Memory B cell (primary cell): ENCODE measurements at regions not wholly inside any gene's neighbourhood (a gene's known extent, or its start where the extent isn't known, plus 50 kb on each side); places are given as distances from the start of the nearest gene placed in this dataset.
"Not testable (repeated sequence)": the region's sequence is repeated elsewhere in the genome, so short reads cannot be mapped to it uniquely, and the experiment has no call there.

Experiments
- ATAC-seq: fragments of 150-1000 bp; cut with Tn5 transposase; 2 replicates; pipeline ENCODE4 v1.10.0; 2021; ENCODE audit warnings: low read depth, mild to moderate bottlenecking, moderate library complexity
- DNase-seq, 2 donors: peaks; one replicate each; pipeline ENCODE4 v3.0.0; 2022; ENCODE audit warnings: low spot score in 2 of 2
- H3K27ac Mint-ChIP-seq: one replicate; pipeline ENCODE4 v1.8.0; 2022; ENCODE audit warnings: mild to moderate bottlenecking, moderate library complexity, mixed read lengths
- H3K27me3 Mint-ChIP-seq: one replicate; pipeline ENCODE4 v1.8.0; 2022; ENCODE audit warnings: mixed read lengths
- H3K36me3 Mint-ChIP-seq: one replicate; pipeline ENCODE4 v1.8.0; 2022; ENCODE audit warnings: mild to moderate bottlenecking, mixed read lengths
- H3K4me1 Mint-ChIP-seq: one replicate; pipeline ENCODE4 v1.8.0; 2022; ENCODE audit warnings: mixed read lengths
- H3K4me3 Mint-ChIP-seq: one replicate; pipeline ENCODE4 v1.8.0; 2022; ENCODE audit warnings: mild to moderate bottlenecking, moderate library complexity, mixed read lengths
- H3K9me3 Mint-ChIP-seq: one replicate; pipeline ENCODE4 v1.8.0; 2022; ENCODE audit warnings: mixed read lengths

GRCh38 chr14:40374221-40374620 lies 942.0 kb upstream of the FBXO33 start:
- H3K4me1 Mint-ChIP-seq: no peaks in the 10 kb centered on the region
- no peaks in the 10 kb centered on the region for H3K36me3 Mint-ChIP-seq
- no peaks in the 10 kb centered on the region for H3K27me3 Mint-ChIP-seq
- H3K27ac Mint-ChIP-seq: no peak overlapping the region
- H3K9me3 Mint-ChIP-seq: peaks cover 4% of the 10 kb centered on the region
- ATAC-seq: no peak
- no peak overlapping the region for H3K4me3 Mint-ChIP-seq
- no peak for DNase-seq

- H3K4me3 Mint-ChIP-seq: no peak overlapping the region
- H3K4me1 Mint-ChIP-seq: no peaks in the 10 kb centered on the region
- no peaks in the 10 kb centered on the region for H3K36me3 Mint-ChIP-seq
- H3K27ac Mint-ChIP-seq: no peak overlapping the region
- H3K9me3 Mint-ChIP-seq: peaks cover 4% of the 10 kb centered on the region
- no peak for DNase-seq
- no peak for ATAC-seq
- H3K27me3 Mint-ChIP-seq: no peaks in the 10 kb centered on the region
Observed at GRCh38 chr14:40371011-40371410, 938.8 kb upstream of the FBXO33 start.

DNA sequence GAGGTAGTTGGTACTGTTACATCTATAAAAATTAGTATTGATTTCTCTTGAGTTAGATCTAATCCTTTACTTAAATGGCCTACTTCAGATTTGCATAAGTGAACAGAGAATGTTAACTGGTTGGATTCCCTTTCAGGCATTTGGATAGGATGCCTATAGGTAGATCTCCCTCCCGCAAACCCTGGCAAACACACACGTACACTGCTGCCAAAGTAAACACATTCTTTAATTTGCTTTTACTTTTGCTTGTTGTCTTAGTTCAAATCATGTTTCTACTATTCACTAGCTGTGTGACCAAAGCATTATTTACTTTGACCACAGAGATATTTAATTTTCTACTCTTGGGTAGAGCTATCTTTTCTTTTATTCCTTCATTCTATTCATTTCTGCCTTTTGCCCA lies 936.1 kb upstream of the FBXO33 start:
- no peaks in the 10 kb centered on the region for H3K36me3 Mint-ChIP-seq
- H3K27me3 Mint-ChIP-seq: no peaks in the 10 kb centered on the region
- DNase-seq: no peak
- no peak overlapping the region for H3K27ac Mint-ChIP-seq
- no peak for ATAC-seq
- peaks cover 5% of the 10 kb centered on the region for H3K9me3 Mint-ChIP-seq
- H3K4me1 Mint-ChIP-seq: no peaks in the 10 kb centered on the region
- H3K4me3 Mint-ChIP-seq: no peak overlapping the region

GRCh38 chr14:40367717-40368116 lies 935.5 kb upstream of the FBXO33 start:
- no peaks in the 10 kb centered on the region for H3K27me3 Mint-ChIP-seq
- no peak overlapping the region for H3K27ac Mint-ChIP-seq
- ATAC-seq (no peak), DNase-seq (no peak)
- H3K36me3 Mint-ChIP-seq: no peaks in the 10 kb centered on the region
- no peak overlapping the region for H3K4me3 Mint-ChIP-seq
- H3K9me3 Mint-ChIP-seq: peaks cover 7% of the 10 kb centered on the region
- no peaks in the 10 kb centered on the region for H3K4me1 Mint-ChIP-seq

DNA sequence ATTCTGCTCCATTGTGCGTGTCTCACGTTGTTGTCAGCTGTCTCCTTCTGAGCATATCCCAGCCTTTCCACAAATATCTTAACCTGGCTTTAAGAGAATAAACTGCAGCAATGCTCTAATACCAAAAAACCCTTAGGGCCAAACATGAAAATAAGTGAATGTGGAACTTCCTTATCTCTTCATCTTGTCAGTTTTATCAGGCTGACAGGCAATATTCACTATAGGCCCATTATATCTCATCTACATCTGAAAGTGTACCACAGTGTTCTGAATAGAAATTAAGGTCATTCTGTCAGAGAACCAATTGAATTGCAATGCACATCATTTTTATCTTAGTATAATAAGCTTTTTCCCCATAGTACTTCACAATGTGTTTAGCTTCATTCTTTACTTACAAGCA lies 933.1 kb upstream of the FBXO33 start:
- no peak for DNase-seq
- Mint-ChIP-seq H3K9me3 (peaks cover 4% of the 10 kb centered on the region), H3K4me1 (no peaks in the 10 kb centered on the region), H3K27ac (no peak overlapping the region), H3K27me3 (no peaks in the 10 kb centered on the region), H3K4me3 (no peak overlapping the region), H3K36me3 (no peaks in the 10 kb centered on the region)
- no peak for ATAC-seq

DNA sequence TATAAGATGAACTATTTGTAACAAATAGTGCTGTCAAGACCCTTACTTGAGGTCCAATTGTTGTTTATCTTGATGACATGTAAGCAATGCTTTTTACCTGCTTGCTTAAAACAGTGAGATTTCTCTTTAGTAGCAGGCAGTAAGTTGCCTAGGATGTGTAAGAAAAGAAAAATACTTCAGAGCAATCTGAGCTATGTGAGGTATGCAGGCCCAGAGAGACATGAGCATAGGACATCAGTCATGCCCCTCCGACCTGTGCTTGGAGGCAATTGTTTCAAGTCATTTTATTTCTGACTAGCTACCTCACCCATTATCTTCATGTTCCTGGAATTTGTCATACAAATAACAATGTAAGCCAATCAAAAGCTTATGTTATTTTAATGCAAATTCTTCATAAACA lies 930.6 kb upstream of the FBXO33 start:
- ATAC-seq (no peak), DNase-seq (no peak)
- H3K4me1 Mint-ChIP-seq: no peaks in the 10 kb centered on the region
- no peak overlapping the region for H3K4me3 Mint-ChIP-seq
- H3K27ac Mint-ChIP-seq: no peak overlapping the region
- H3K36me3 Mint-ChIP-seq: no peaks in the 10 kb centered on the region
- H3K9me3 Mint-ChIP-seq: peaks cover 4% of the 10 kb centered on the region
- no peaks in the 10 kb centered on the region for H3K27me3 Mint-ChIP-seq

DNA sequence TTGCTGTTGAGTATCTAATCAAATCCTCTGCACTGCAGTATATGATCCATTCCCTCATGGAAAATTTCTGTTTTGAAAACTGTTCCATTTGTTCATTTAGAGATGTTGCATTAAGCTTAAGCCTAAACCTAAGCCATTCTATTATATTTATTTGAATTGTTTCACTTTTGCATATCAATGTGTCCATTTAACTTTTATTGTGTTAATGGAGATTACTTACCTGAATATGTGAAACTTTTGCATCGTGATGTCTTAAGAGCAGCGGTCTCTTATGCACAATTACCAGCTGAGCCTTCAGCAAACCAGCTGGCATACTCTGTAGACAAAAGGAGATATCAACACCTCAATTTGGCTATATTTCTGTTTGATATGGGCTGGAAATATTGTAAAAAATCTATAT lies 922.5 kb upstream of the FBXO33 start:
- Mint-ChIP-seq H3K4me3 (no peak overlapping the region), H3K9me3 (peaks cover 2% of the 10 kb centered on the region), H3K4me1 (no peaks in the 10 kb centered on the region), H3K36me3 (no peaks in the 10 kb centered on the region), H3K27me3 (no peaks in the 10 kb centered on the region), H3K27ac (no peak overlapping the region)
- DNase-seq (no peak), ATAC-seq (no peak)

GRCh38 chr14:40348104-40348503 lies 915.9 kb upstream of the FBXO33 start:
- H3K36me3 Mint-ChIP-seq, H3K4me1 Mint-ChIP-seq, H3K4me3 Mint-ChIP-seq, H3K27me3 Mint-ChIP-seq, ATAC-seq, H3K9me3 Mint-ChIP-seq, H3K27ac Mint-ChIP-seq, DNase-seq: not testable (repeated sequence)

- no peak for ATAC-seq
- no peak for DNase-seq
- Mint-ChIP-seq H3K9me3 (no peaks in the 10 kb centered on the region), H3K4me1 (no peaks in the 10 kb centered on the region), H3K27me3 (peaks cover 1% of the 10 kb centered on the region), H3K4me3 (no peak overlapping the region), H3K36me3 (no peaks in the 10 kb centered on the region), H3K27ac (no peak overlapping the region)
Observed at GRCh38 chr14:40347675-40348074, 915.4 kb upstream of the FBXO33 start.

- ATAC-seq (no peak), DNase-seq (no peak)
- no peaks in the 10 kb centered on the region for H3K4me1 Mint-ChIP-seq
- H3K4me3 Mint-ChIP-seq: no peak overlapping the region
- H3K36me3 Mint-ChIP-seq: no peaks in the 10 kb centered on the region
- H3K27ac Mint-ChIP-seq: no peak overlapping the region
- H3K27me3 Mint-ChIP-seq: peaks cover 1% of the 10 kb centered on the region
- no peaks in the 10 kb centered on the region for H3K9me3 Mint-ChIP-seq
Observed at GRCh38 chr14:40346275-40346674, 914.0 kb upstream of the FBXO33 start.

- no peak overlapping the region for H3K4me3 Mint-ChIP-seq
- H3K4me1 Mint-ChIP-seq: no peaks in the 10 kb centered on the region
- peaks cover 1% of the 10 kb centered on the region for H3K27me3 Mint-ChIP-seq
- no peak for ATAC-seq
- H3K36me3 Mint-ChIP-seq: no peaks in the 10 kb centered on the region
- H3K27ac Mint-ChIP-seq: no peak overlapping the region
- DNase-seq: no peak
- no peaks in the 10 kb centered on the region for H3K9me3 Mint-ChIP-seq
Observed at GRCh38 chr14:40345334-40345733, 913.1 kb upstream of the FBXO33 start.

DNA sequence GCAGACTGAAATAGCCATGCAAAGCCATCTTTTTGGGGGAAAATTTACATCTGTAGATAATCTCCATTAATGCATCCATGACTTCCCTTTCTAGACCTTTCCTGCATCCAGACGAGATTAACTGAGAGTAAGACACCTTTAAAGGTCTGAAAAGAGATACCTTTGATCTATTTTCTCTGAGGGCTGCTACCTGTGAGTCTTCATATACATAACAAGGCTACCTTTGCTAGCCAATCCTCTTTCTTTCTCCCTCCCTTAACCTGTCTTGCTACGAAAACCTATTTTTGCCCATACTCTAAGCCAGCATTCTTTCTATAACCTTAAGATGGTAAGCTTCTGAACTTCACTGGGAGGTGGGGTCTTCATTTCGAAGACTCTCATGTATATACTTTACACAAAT lies 908.5 kb upstream of the FBXO33 start:
- no peaks in the 10 kb centered on the region for H3K27me3 Mint-ChIP-seq
- no peak overlapping the region for H3K4me3 Mint-ChIP-seq
- DNase-seq (no peak), ATAC-seq (no peak)
- H3K9me3 Mint-ChIP-seq: no peaks in the 10 kb centered on the region
- no peak overlapping the region for H3K27ac Mint-ChIP-seq
- H3K4me1 Mint-ChIP-seq: no peaks in the 10 kb centered on the region
- no peaks in the 10 kb centered on the region for H3K36me3 Mint-ChIP-seq

DNA sequence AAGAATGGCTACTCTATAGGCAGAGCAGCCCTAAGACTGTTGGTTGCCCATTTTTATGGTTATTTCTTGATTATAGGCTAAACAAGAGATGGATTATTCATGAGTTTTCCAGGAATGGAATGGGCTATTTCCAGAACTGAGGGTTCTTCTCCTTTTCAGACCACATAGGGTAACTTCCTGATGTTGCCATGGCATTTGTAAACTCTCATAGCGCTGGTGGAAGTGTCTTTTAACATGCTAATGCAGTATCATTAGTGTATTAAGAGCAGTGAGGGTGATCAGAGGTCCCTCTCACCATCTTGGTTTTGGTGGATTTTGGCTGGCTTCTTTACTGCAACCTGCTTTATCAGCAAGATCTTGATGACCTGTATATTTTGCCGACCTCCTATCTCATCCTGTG lies 904.6 kb upstream of the FBXO33 start:
- no peak for ATAC-seq
- H3K9me3 Mint-ChIP-seq: peaks cover 4% of the 10 kb centered on the region
- no peak overlapping the region for H3K4me3 Mint-ChIP-seq
- H3K27me3 Mint-ChIP-seq: no peaks in the 10 kb centered on the region
- H3K4me1 Mint-ChIP-seq: no peaks in the 10 kb centered on the region
- H3K27ac Mint-ChIP-seq: no peak overlapping the region
- DNase-seq: no peak
- no peaks in the 10 kb centered on the region for H3K36me3 Mint-ChIP-seq

- H3K36me3 Mint-ChIP-seq, DNase-seq, H3K27ac Mint-ChIP-seq, H3K9me3 Mint-ChIP-seq, H3K27me3 Mint-ChIP-seq, H3K4me3 Mint-ChIP-seq, ATAC-seq, H3K4me1 Mint-ChIP-seq: not testable (repeated sequence)
Observed at GRCh38 chr14:40326519-40326918, 894.3 kb upstream of the FBXO33 start.

GRCh38 chr14:40318211-40318719 lies 886.0 kb upstream of the FBXO33 start:
- H3K27ac Mint-ChIP-seq: no peak overlapping the region
- no peaks in the 10 kb centered on the region for H3K36me3 Mint-ChIP-seq
- H3K4me1 Mint-ChIP-seq: peaks cover 2% of the 10 kb centered on the region
- no peak for DNase-seq
- no peak overlapping the region for H3K4me3 Mint-ChIP-seq
- peaks cover 3% of the 10 kb centered on the region for H3K9me3 Mint-ChIP-seq
- H3K27me3 Mint-ChIP-seq: no peaks in the 10 kb centered on the region
- no peak for ATAC-seq

DNA sequence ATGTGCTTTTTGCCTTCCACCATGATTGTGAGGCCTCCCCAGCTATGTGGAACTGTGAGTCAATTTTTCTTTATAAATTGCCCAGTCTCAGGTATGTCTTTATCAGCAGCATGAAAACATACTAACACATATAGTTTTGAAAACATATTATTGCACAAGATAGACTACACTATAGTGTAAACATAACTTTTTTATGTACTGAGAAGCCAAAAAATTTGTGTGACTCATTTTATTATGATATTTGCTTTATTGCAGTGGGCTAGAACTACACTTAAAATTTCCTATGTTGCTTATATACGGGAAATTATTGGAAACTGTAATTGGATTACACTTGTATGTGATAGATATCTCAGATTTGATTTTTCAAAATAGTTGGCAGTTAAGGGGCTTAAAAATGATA lies 885.5 kb upstream of the FBXO33 start:
- ATAC-seq: no peak
- H3K4me1 Mint-ChIP-seq: peaks cover 2% of the 10 kb centered on the region
- no peak overlapping the region for H3K4me3 Mint-ChIP-seq
- no peak overlapping the region for H3K27ac Mint-ChIP-seq
- no peaks in the 10 kb centered on the region for H3K36me3 Mint-ChIP-seq
- peaks cover 3% of the 10 kb centered on the region for H3K9me3 Mint-ChIP-seq
- no peaks in the 10 kb centered on the region for H3K27me3 Mint-ChIP-seq
- DNase-seq: no peak
